HG02840 (cell line): ENCODE measurements at regions not wholly inside any gene's neighbourhood (a gene's known extent, or its start where the extent isn't known, plus 50 kb on each side); places are given as distances from the start of the nearest gene placed in this dataset.
"Not testable (repeated sequence)": the region's sequence is repeated elsewhere in the genome, so short reads cannot be mapped to it uniquely, and the experiment has no call there.

Experiments used
- ATAC-seq: cut with Tn5 transposase; IDR thresholded peaks from one replicate; pipeline ENCODE4 v1.9.1; 2021; ENCODE audit warnings: mild to moderate bottlenecking, moderate library complexity, moderate number of reproducible peaks; ENCODE audit not compliant: unreplicated experiment, low FRiP score

GRCh38 chr3:110995461-110996231 lies 76.0 kb upstream of the NECTIN3 start:
- ATAC-seq, result no peak

GRCh38 chr3:110998766-110999165 lies 72.8 kb upstream of the NECTIN3 start:
- ATAC-seq, result not testable (repeated sequence)

GRCh38 chr3:111006485-111006884 lies 65.1 kb upstream of the NECTIN3 start:
- not testable (repeated sequence) for ATAC-seq

- ATAC-seq, result no peak
These were observed 59.0 kb upstream of the NECTIN3 start for GRCh38 chr3:111012388-111013248.
